Stimulated activated naive CD8-positive, alpha-beta T cell treated with anti-CD3 and anti-CD28 coated beads, Interleukin-15, amount 100 ng/mL, for 72 hours (primary cell): ENCODE measurements at regions not wholly inside any gene's neighbourhood (a gene's known extent, or its start where the extent isn't known, plus 50 kb on each side); places are given as distances from the start of the nearest gene placed in this dataset.

Source experiments
- ATAC-seq: fragments of 150-1000 bp; cut with Tn5 transposase; 2 replicates; pipeline ENCODE4 v1.10.0; 2021; ENCODE audit warnings: mild to moderate bottlenecking, moderate library complexity
- DNase-seq, 2 donors: peaks; one replicate each; pipeline ENCODE4 v3.0.0; 2021 to 2022
- H3K27ac Mint-ChIP-seq, 2 donors: one replicate each; pipeline ENCODE4 v1.8.0; 2022; ENCODE audit warnings: mild to moderate bottlenecking in 2 of 2, mixed read lengths in 2 of 2, moderate library complexity in 2 of 2
- H3K27me3 Mint-ChIP-seq: one replicate; pipeline ENCODE4 v1.8.0; 2022; ENCODE audit warnings: mixed read lengths
- H3K4me1 Mint-ChIP-seq: one replicate; pipeline ENCODE4 v1.8.0; 2022; ENCODE audit warnings: mild to moderate bottlenecking, mixed read lengths
- H3K4me3 Mint-ChIP-seq, 2 donors: one replicate each; pipeline ENCODE4 v1.8.0; 2022; ENCODE audit warnings: mild to moderate bottlenecking in 2 of 2, mixed read lengths in 2 of 2, moderate library complexity in 1 of 2
- H3K9me3 Mint-ChIP-seq, 2 donors: one replicate each; pipeline ENCODE4 v1.8.0; 2022; ENCODE audit warnings: mixed read lengths in 2 of 2

DNA sequence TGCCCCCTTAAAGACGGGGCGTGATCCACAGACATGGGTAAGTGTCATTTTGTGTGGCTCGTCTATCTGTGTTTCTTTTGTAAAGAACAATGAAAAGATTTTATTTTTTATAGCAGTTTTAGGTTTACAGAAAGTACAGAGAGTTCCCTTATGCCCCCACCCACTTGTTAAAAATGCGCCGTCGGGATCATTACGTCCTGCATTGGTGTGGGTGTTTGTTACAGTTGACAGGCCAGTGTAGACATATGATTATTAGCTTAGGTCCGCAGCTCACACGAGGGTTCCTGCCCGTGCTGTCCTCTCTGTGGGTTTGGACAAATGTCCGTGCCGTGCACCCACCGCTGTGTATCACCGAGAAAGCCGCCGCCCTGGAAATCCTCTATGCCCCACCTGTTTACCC, 50.5 kb downstream of the RGS12 start:
- Mint-ChIP-seq H3K27ac (no peak overlapping the region), H3K4me1 (peaks cover 34% of the 10 kb centered on the region), H3K4me3 (no peak overlapping the region), H3K27me3 (no peaks in the 10 kb centered on the region), H3K9me3 (no peaks in the 10 kb centered on the region)
- DNase-seq, result no peak
- ATAC-seq, result no peak

DNA sequence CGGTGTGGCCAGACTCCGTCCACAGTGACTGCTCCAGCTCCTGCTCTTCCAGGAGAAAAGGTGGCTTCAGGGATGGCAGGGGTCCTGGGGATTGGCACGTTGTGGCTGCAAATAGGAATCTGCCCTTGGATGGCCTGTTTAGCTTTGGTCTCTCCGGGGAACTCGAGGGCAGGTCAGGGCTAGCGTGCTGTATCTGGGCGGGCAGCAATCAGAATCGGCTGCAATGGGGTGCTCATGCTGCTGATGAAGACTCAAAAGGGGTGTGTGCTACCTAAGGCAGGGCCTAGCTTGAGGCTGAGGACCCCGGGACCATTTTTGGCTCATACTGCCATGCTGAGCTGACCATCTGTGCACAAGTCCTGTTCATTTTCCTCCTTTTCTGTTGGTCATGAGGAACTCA, 51.3 kb downstream of the RGS12 start:
- no peak for ATAC-seq
- H3K27ac Mint-ChIP-seq, result no peak overlapping the region
- no peak for DNase-seq
- H3K9me3 Mint-ChIP-seq, result no peaks in the 10 kb centered on the region
- H3K27me3 Mint-ChIP-seq, result no peaks in the 10 kb centered on the region
- H3K4me1 Mint-ChIP-seq, result peaks cover 34% of the 10 kb centered on the region
- no peak overlapping the region for H3K4me3 Mint-ChIP-seq

DNA sequence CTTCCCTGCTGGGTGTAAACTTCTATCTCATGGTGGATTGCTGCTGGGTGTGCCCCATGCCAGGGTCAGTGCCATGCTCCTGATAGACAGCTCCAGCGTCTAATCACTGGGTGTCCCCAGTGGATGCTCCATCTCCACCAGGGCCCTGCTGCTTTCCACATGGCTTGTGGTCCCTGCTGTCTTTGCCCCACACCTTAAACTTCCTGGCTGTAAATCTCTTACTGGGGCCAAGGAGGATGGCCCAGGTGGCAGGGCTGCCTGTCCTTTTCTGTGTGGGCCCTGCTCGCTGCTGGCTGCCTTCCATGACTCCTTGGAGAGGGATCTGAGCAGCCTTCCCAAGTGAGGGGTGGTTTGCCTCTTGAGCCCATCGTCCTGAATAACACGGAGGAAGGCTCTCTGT, 51.8 kb downstream of the RGS12 start:
- DNase-seq, result no peak
- Mint-ChIP-seq H3K4me3 (no peak overlapping the region), H3K9me3 (no peaks in the 10 kb centered on the region), H3K27me3 (no peaks in the 10 kb centered on the region), H3K4me1 (peaks cover 34% of the 10 kb centered on the region), H3K27ac (no peak overlapping the region)
- no peak for ATAC-seq

DNA sequence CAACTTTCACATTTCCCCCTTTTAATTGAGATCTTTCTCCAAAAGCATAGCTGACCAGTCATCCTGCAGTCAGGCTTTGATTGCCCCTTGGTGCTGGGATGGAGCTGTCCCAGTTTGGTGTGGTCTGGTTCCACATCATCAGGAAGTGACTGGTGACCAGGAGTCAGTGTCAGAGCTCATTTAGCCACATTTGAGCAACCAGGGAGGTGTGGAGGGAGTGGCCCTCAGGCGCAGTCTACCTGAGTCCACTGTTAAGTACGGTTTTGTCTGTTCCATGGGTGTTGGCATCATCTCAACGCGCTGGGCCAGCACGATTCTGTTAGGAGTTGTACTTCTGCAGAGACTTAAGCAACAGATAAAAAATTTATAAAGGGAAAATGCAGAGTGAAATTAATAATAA, 52.6 kb downstream of the RGS12 start:
- H3K9me3 Mint-ChIP-seq, result no peaks in the 10 kb centered on the region
- no peak overlapping the region for H3K4me3 Mint-ChIP-seq
- DNase-seq, result no peak
- H3K27me3 Mint-ChIP-seq, result no peaks in the 10 kb centered on the region
- ATAC-seq, result no peak
- H3K4me1 Mint-ChIP-seq, result peaks cover 29% of the 10 kb centered on the region
- no peak overlapping the region for H3K27ac Mint-ChIP-seq

DNA sequence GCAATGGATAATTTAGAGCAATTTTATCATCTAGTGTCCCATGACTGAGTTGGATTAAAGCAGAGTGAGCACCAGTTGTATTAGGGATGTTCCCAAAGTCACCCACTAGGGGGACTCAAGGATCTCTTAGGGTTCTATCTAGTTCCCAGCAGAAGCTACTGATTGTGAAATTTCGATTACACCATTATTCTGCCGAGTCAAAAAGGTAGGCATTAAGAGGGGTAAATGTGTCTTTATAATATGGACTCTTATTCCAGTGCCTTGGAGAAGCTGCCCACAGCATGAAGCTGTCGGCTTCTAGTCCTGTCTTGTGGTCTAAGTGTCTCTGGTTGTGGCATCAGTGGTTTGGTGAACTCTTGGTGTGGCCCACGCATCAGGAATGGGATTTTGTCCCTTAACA, 53.3 kb downstream of the RGS12 start:
- H3K4me1 Mint-ChIP-seq, result peaks cover 27% of the 10 kb centered on the region
- no peak overlapping the region for H3K4me3 Mint-ChIP-seq
- no peaks in the 10 kb centered on the region for H3K9me3 Mint-ChIP-seq
- ATAC-seq (peak; percentile 83), DNase-seq (peak; percentile 33 to 46)
- H3K27me3 Mint-ChIP-seq, result no peaks in the 10 kb centered on the region
- no peak overlapping the region for H3K27ac Mint-ChIP-seq

DNA sequence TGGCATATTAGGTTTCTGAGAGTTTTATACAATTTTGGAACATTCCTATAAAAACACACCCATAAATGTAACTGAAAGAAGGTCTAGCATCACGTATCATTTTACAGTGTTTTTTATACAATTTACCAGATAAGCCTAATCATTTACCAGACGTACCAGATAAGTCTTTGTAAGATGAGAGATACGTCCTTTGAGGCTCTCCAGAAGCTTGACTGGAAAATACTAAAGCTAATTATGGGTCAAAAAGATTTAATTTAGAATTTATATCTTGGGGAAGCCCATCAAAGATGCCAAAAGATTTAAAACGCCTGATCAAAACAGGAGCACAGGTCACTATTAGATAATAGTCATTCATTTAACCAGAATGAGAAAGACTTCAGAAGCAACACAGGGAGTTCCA, 55.0 kb downstream of the RGS12 start:
- no peak overlapping the region for H3K4me3 Mint-ChIP-seq
- H3K27me3 Mint-ChIP-seq, result no peaks in the 10 kb centered on the region
- H3K27ac Mint-ChIP-seq, result no peak overlapping the region
- H3K9me3 Mint-ChIP-seq, result peaks cover 0 to 12% of the 10 kb centered on the region in 2 donors
- peaks cover 13% of the 10 kb centered on the region for H3K4me1 Mint-ChIP-seq
- ATAC-seq (no peak), DNase-seq (no peak)

DNA sequence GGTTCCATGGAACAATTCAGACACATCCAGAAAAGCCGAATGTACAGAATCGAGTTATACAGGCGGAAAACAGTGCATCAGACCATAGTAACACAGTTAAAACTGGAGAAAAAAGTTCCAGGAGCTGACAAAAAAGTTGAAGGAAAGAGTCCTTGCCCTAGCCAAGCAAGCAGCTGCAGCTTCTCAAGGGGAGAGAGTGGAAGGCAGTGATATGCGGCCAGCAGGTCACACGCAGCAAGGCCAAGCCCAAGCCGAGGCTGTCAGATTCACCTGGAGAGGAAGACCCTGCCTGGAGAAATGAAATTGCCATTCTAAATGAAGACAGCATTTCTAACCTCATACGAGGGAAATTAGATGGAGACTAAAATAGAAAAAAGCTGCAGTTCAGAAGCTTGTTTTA, 55.8 kb downstream of the RGS12 start:
- Mint-ChIP-seq H3K4me3 (no peak overlapping the region), H3K27ac (no peak overlapping the region), H3K27me3 (no peaks in the 10 kb centered on the region)

DNA sequence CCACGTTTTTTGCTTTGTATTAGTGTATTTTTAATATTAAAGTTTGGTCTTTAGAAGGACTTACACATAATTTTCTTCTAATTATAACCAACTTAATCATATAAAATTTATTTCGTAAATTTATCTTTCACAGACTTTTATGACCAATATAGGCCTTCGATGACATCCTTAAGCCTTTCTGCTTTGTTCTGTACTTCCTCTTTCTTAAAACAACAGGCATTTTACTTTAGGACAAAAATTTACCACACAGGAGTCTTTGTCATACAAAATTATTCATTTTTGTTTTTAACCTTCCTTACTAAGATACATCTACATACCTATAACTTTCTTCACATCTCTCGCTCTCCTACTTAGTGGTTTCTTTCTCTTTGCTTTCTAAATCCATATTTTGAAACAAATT, 56.3 kb downstream of the RGS12 start:
- no peak for DNase-seq
- Mint-ChIP-seq H3K27me3 (no peaks in the 10 kb centered on the region), H3K9me3 (peaks cover 0 to 15% of the 10 kb centered on the region in 2 donors), H3K4me1 (peaks cover 10% of the 10 kb centered on the region), H3K27ac (peak overlapping the region in 1 of 2 donors; percentile 81), H3K4me3 (no peak overlapping the region)
- ATAC-seq, result no peak

More for the DNA sequence above, 55.8 kb downstream of the RGS12 start:
- peaks cover 10% of the 10 kb centered on the region for H3K4me1 Mint-ChIP-seq
- H3K9me3 Mint-ChIP-seq, result peaks cover 0 to 15% of the 10 kb centered on the region in 2 donors
- no peak for DNase-seq
- no peak for ATAC-seq

DNA sequence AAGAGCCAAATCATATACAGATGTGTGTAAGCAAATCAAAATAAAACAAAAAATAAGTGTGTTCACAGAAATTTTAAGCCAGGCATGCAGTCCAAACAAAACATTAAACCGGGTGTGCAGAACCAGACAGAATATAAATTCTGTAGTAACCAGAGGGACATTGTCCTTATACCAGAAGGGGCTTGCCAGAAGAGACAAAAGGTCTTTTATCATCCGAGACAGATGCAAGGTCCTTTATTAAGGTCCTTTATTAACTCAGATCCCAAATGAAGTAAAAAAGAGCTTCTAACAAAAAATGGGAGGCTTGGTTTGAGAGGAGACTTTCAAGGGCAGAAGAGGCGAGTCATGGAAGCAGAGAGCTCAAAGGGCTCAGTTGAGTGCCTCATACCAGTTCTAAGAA, 59.2 kb downstream of the RGS12 start:
- H3K4me3 Mint-ChIP-seq, result no peak overlapping the region
- H3K9me3 Mint-ChIP-seq, result peaks cover 0 to 16% of the 10 kb centered on the region in 2 donors
- H3K27me3 Mint-ChIP-seq, result no peaks in the 10 kb centered on the region
- DNase-seq (no peak), ATAC-seq (no peak)
- H3K27ac Mint-ChIP-seq, result no peak overlapping the region
- H3K4me1 Mint-ChIP-seq, result no peaks in the 10 kb centered on the region

DNA sequence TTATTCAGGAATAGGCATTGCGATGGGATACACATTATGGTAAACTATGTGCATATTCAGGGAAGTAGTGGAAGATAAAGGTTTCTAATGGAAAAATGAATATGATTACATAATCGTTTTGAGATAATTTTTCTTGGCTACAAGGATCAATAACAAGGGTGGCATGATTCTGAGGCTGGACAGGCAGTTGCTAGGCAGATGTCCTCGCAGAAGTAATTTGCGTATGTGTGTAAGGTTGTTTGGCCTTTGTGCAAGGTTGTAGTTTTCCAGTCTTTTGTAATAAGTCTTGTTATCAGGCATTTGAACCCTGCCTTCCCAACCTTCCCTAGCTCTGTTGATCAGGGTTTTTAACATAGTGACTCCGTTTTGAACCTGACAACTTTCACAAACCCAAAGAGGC, 59.7 kb downstream of the RGS12 start:
- DNase-seq (no peak), ATAC-seq (no peak)
- no peak overlapping the region for H3K4me3 Mint-ChIP-seq
- H3K9me3 Mint-ChIP-seq, result peaks cover 0 to 21% of the 10 kb centered on the region in 2 donors
- H3K27me3 Mint-ChIP-seq, result no peaks in the 10 kb centered on the region
- H3K4me1 Mint-ChIP-seq, result no peaks in the 10 kb centered on the region
- H3K27ac Mint-ChIP-seq, result no peak overlapping the region

DNA sequence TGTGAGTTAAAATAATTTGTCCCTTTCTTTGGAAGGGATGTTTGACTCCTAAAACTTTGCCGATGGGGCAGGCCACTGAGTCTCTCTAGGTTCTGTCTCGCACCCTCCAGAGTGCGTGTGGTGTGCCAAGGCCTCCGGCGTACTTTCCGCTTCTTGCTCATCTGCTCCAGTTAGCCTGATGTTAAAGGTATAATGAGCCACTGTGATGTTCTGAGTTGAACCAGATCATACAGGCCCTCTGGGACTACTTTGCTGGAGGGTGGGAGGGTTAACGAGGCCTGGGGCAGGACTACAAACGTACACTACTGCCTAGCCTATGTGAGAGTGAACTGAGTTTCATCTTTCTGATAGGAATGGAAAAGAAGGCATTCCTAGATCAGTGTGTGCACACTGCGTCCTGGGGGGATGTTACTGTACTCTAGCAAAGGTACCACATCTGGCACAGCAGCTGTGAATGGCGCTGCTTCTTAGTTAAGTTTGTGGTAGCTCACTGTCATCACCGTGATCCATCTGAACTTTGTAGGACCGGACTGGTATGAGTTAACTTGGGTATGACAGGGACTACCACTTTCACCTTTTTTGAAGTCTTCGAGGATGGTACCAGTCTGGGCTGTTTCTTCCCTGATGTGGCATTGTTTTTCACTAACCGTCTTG, 60.2 kb downstream of the RGS12 start:
- no peak overlapping the region for H3K4me3 Mint-ChIP-seq

DNA sequence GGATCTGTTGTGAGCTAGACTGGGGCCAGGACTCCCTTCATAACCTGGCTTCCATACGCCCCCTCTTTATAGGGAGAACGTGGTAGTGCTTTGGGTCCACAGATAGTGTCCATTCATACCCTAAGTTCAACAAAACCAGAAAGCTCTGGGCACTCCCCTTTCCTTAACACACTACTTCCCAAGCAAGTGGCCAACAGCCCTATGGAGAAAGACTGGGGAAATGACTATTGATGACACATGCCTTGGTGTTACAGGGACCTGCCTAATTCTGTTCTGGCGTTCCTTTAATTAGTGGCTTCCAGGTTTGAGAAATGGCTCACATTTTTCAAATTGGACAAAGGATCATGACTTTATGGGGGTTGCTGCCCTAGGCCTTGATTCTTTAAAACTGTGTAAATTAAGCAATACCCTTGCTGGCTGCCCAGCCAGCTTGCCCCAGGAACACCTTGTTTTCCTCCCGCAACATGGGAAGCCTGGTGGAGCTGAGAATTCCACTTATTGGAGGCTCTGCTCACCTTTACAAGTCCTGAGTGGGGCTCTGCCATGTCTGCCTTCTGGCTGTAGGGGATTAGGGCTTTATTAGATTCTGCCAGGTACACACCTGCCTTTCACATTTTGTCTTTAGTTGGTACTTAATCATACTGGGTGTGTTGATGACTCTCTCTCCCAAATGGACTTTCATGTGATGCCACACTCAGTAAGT, 61.1 kb downstream of the RGS12 start:
- H3K9me3 Mint-ChIP-seq, result peaks cover 0 to 24% of the 10 kb centered on the region in 2 donors
- H3K27ac Mint-ChIP-seq, result no peak overlapping the region
- DNase-seq, result no peak
- H3K27me3 Mint-ChIP-seq, result no peaks in the 10 kb centered on the region
- no peak for ATAC-seq
- H3K4me3 Mint-ChIP-seq, result no peak overlapping the region
- no peaks in the 10 kb centered on the region for H3K4me1 Mint-ChIP-seq

More for the DNA sequence above, 60.2 kb downstream of the RGS12 start:
- no peaks in the 10 kb centered on the region for H3K27me3 Mint-ChIP-seq
- H3K9me3 Mint-ChIP-seq, result peaks cover 0 to 24% of the 10 kb centered on the region in 2 donors
- H3K4me1 Mint-ChIP-seq, result no peaks in the 10 kb centered on the region
- H3K27ac Mint-ChIP-seq, result no peak overlapping the region
- ATAC-seq, result no peak
- peak in 1 of 2 donors; percentile 2 for DNase-seq

DNA sequence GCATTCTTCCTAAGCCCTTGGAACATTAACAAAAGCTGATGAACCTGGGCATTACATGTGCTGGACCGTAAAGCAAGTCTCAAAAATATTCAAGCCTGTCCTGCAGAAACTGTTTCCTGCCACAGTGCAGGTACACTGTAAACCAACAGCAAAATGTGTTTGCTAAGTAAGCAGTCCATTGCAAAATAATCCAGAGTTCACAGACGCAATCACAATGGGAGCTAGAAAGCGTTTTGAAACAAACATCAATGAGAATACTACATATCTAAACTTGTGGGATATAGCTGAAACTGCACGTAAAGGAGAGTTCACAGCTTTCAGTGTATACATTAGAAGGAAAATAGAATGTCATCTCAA, 61.6 kb downstream of the RGS12 start:
- ATAC-seq, result no peak
- peaks cover 0 to 24% of the 10 kb centered on the region in 2 donors for H3K9me3 Mint-ChIP-seq
- H3K4me1 Mint-ChIP-seq, result no peaks in the 10 kb centered on the region
- H3K4me3 Mint-ChIP-seq, result no peak overlapping the region
- no peak for DNase-seq
- H3K27ac Mint-ChIP-seq, result no peak overlapping the region
- no peaks in the 10 kb centered on the region for H3K27me3 Mint-ChIP-seq

DNA sequence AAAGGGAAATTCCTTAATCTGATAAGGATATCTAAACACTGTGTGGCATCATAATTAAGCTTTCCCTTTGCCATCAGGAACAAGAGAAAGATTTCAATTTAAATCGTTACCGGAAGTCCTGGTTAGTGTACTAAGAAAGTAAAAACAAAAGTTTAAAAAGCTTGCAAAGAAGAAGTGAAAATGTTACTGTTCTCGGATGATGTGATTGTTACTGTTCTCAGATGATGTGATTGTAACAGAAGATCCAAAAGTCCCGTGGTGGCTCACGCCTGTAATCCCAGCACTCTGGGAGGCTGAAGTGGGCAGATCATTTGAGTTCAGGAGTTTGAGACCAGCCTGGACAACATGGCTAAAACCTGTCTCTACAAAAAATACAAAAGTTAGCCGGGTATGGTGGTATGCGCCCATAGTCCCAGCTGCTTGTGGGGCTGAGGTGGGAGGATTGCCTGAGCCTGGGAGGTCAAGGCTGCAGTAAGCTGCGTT, 62.5 kb downstream of the RGS12 start:
- Mint-ChIP-seq H3K4me1 (peaks cover 4% of the 10 kb centered on the region), H3K4me3 (no peak overlapping the region), H3K27me3 (no peaks in the 10 kb centered on the region), H3K9me3 (peaks cover 0 to 24% of the 10 kb centered on the region in 2 donors), H3K27ac (no peak overlapping the region)
- ATAC-seq (no peak), DNase-seq (no peak)

DNA sequence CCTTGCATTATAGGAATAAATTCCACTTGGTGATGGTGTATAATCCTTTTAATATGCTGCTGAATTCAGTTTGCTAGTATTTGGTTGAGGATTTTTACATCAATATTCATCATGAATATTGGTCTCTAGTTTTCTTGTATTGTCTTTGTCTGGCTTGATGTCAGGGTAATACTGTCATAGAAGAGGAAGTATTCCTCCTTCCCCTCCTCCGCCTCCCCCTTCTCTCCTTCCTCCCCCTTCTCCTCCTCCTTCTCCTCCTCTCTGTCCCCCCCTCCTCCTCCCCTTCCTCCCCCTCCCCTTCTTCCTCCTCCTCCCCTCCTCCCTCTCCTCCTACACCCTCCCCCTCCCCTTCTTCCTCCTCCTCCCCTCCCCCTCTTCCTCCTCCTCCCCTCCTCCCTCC, 65.8 kb downstream of the RGS12 start:
- DNase-seq, result no peak
- H3K4me1 Mint-ChIP-seq, result peaks cover 12% of the 10 kb centered on the region
- no peak overlapping the region for H3K27ac Mint-ChIP-seq
- H3K4me3 Mint-ChIP-seq, result no peak overlapping the region
- ATAC-seq, result no peak
- peaks cover 0 to 9% of the 10 kb centered on the region in 2 donors for H3K9me3 Mint-ChIP-seq
- H3K27me3 Mint-ChIP-seq, result peaks cover 7% of the 10 kb centered on the region

DNA sequence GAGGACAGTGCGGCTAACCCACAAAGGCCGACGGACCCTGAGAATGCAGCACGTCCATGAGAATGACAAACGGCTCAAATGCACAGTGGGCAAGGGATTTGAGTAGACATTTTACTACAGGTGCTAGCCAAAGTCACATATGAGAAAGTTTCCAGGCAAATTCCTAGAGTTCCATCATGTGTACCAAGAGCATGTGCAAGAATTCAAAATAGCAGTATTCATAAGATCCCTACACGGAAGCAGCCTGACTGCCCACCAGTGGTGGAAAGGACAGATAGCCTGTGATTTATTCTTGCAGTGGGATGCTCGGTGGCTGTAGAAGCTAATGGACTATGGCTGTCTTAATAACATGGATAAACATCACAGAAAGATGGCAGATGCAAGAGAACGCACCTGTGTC, 68.0 kb downstream of the RGS12 start:
- no peak overlapping the region for H3K27ac Mint-ChIP-seq
- DNase-seq (no peak), ATAC-seq (no peak)
- peaks cover 7% of the 10 kb centered on the region for H3K27me3 Mint-ChIP-seq
- H3K9me3 Mint-ChIP-seq, result peaks cover 0 to 9% of the 10 kb centered on the region in 2 donors
- H3K4me1 Mint-ChIP-seq, result peaks cover 12% of the 10 kb centered on the region
- no peak overlapping the region for H3K4me3 Mint-ChIP-seq
